ENCODE measurements at regions not wholly inside any gene's neighbourhood (a gene's known extent, or its start where the extent isn't known, plus 50 kb on each side); places are given as distances from the start of the nearest gene placed in this dataset.

GRCh38 chr9:87824216-87824875 lies 58.3 kb upstream of the SPATA31E1 start:
- no peak for DNase-seq (ENCODE audit: low spot score)

- DNase-seq (ENCODE audit: low spot score): no peak
Measured at GRCh38 chr9:87824886-87825285, 57.8 kb upstream of the SPATA31E1 start.

GRCh38 chr9:87826331-87826730 lies 56.3 kb upstream of the SPATA31E1 start:
- DNase-seq (ENCODE audit: low spot score): no peak

GRCh38 chr9:87827341-87827740 lies 55.3 kb upstream of the SPATA31E1 start:
- DNase-seq (ENCODE audit: low spot score): no peak

- DNase-seq (ENCODE audit: low spot score): no peak
Measured at GRCh38 chr9:87829756-87830155, 52.9 kb upstream of the SPATA31E1 start.

GRCh38 chr9:87830446-87830845 lies 52.2 kb upstream of the SPATA31E1 start:
- DNase-seq (ENCODE audit: low spot score): no peak

GRCh38 chr9:87831159-87831558 lies 51.5 kb upstream of the SPATA31E1 start:
- DNase-seq (ENCODE audit: low spot score): no peak
